OCI-LY3 (cell line): ENCODE measurements at regions not wholly inside any gene's neighbourhood (a gene's known extent, or its start where the extent isn't known, plus 50 kb on each side); places are given as distances from the start of the nearest gene placed in this dataset.

ENCODE experiments used
- CTCF ChIP-seq: fragments of 200-600, 300-600 bp; sonication (generic); IDR thresholded peaks from 2 replicates; pipeline ENCODE4 v1.5.1; 2014; ENCODE audit warnings: antibody characterized with exemption, low read length, low read depth
- EZH2phosphoT487 ChIP-seq: fragments of 200-600 bp; shearing (Covaris generic); IDR thresholded peaks from 2 replicates; pipeline ENCODE4 v1.6.1; 2018; ENCODE audit warnings: antibody characterized with exemption, mixed run types, low read depth

DNA sequence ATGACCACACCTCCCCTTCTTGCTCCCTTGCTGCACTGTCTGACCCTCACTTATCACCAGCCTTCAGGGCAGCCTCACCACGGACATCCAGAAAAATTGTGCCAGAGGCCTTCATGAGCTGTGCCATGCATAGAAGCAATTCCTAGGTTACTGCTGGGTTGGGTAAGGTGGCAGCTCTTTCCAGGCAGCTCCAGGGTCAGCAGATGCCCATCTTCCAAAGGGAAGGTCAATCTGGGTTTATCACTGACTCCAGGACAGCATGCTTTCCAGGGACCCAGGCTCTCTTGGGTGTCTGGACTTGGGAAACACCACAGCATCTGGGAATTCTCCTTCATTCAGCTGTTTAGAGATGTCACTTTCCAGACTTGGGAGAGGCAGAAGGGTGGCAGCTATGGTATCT lies 188.9 kb upstream of the CXCL12 start:
- TF ChIP-seq CTCF (no peak), EZH2phosphoT487 (no peak)
